ENCODE measurements at regions not wholly inside any gene's neighbourhood (a gene's known extent, or its start where the extent isn't known, plus 50 kb on each side); places are given as distances from the start of the nearest gene placed in this dataset.

DNA sequence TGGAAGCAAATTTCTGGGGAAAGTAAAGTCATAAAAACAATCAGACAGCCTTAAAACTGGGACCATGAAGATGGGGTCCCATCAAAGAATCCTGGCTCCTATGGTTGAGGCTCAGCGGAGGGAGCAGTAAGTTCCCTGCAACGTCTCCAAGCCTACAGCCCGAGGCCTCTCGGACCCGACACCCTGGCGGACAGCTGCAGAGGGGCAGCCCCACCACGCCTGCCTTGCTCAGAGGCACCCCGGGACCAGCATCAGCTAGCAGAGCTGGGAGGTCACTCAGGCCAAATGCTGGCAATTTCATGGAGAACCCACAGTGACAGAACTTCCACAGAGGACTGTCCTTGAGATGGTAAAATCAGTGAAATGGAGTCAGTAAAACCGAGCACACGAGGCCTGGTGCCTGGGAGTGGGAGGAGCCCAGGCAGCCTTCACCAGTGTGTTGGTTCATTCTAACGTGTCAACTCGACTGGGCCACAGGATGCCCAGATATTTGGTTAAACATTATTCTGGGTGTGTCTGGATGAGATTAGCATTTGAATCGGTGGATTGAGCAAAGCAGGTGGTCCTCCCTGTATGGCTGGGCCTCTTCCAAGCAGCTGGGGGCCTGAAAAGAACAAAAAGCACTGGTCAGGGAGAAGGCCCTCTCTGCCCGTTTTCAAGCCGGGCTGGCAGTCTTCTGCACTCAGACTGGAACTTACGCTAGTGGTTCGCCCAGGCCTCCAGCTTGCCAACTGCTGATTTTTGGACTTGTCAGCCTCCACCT lies 96.2 kb upstream of the INSIG1 start:
- TF ChIP-seq, protein P1, sequence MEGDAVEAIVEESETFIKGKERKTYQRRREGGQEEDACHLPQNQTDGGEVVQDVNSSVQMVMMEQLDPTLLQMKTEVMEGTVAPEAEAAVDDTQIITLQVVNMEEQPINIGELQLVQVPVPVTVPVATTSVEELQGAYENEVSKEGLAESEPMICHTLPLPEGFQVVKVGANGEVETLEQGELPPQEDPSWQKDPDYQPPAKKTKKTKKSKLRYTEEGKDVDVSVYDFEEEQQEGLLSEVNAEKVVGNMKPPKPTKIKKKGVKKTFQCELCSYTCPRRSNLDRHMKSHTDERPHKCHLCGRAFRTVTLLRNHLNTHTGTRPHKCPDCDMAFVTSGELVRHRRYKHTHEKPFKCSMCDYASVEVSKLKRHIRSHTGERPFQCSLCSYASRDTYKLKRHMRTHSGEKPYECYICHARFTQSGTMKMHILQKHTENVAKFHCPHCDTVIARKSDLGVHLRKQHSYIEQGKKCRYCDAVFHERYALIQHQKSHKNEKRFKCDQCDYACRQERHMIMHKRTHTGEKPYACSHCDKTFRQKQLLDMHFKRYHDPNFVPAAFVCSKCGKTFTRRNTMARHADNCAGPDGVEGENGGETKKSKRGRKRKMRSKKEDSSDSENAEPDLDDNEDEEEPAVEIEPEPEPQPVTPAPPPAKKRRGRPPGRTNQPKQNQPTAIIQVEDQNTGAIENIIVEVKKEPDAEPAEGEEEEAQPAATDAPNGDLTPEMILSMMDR (conservative IDR thresholded peaks at IDR 0.05; ENCODE audit: low read depth, low read length) = no peak
- DNase-seq (ENCODE audit: low read depth) = no peak
- no peak overlapping the region for H3K4me3 ChIP-seq (ENCODE audit: low read depth, low read length)

- no peak overlapping the region for H3K4me3 ChIP-seq (ENCODE audit: low read depth, low read length)
- TF ChIP-seq, protein P1 (conservative IDR thresholded peaks at IDR 0.05; ENCODE audit: low read depth, low read length) = no peak
- no peak for DNase-seq (ENCODE audit: low read depth)
These were observed 95.4 kb upstream of the INSIG1 start for GRCh38 chr7:155202106-155202871.

GRCh38 chr7:155203059-155203881 lies 94.4 kb upstream of the INSIG1 start:
- no peak overlapping the region for H3K4me3 ChIP-seq (ENCODE audit: low read depth, low read length)
- DNase-seq (ENCODE audit: low read depth) = no peak
- TF ChIP-seq, protein P1 (conservative IDR thresholded peaks at IDR 0.05; ENCODE audit: low read depth, low read length) = no peak

GRCh38 chr7:155203882-155204691 lies 93.6 kb upstream of the INSIG1 start:
- H3K4me3 ChIP-seq (ENCODE audit: low read depth, low read length) = no peak overlapping the region
- TF ChIP-seq, protein P1 (conservative IDR thresholded peaks at IDR 0.05; ENCODE audit: low read depth, low read length) = no peak

GRCh38 chr7:155204744-155205367 lies 92.8 kb upstream of the INSIG1 start:
- DNase-seq (ENCODE audit: low read depth) = no peak
- TF ChIP-seq, protein P1 (conservative IDR thresholded peaks at IDR 0.05; ENCODE audit: low read depth, low read length) = no peak
- H3K4me3 ChIP-seq (ENCODE audit: low read depth, low read length) = peak overlapping the region; percentile 37

More at GRCh38 chr7:155203882-155204691, 93.6 kb upstream of the INSIG1 start:
- DNase-seq (ENCODE audit: low read depth) = no peak
